MCF 10A (cell line): ENCODE measurements at regions not wholly inside any gene's neighbourhood (a gene's known extent, or its start where the extent isn't known, plus 50 kb on each side); places are given as distances from the start of the nearest gene placed in this dataset.
"Not testable (repeated sequence)": the region's sequence is repeated elsewhere in the genome, so short reads cannot be mapped to it uniquely, and the experiment has no call there.

Source experiments
- BruUV-seq: library from RNA; stranded (reverse); fragments of 400-500 nt; replicated peaks from 2 replicates; lab custom pipeline; 2021; lab: Mats Ljungman, UMichigan
- CTCF ChIA-PET: fragments of 300-600 bp; sonication (Branson Sonifier 250); formaldehyde crosslinking; extraction: SDS; loops from one replicate; lab custom pipeline; 2021; ENCODE audit warnings: antibody characterized with exemption, inconsistent platforms; lab: Yijun Ruan, JAX
- POLR2A ChIA-PET: fragments of 300-600, 350-650 bp; sonication (Branson Sonifier 250); formaldehyde crosslinking; extraction: SDS; loops from one replicate; lab custom pipeline; 2020; ENCODE audit warnings: antibody characterized with exemption, inconsistent platforms; lab: Yijun Ruan, JAX
- DNase-seq: peaks from one replicate; pipeline ENCODE4 v3.0.0-alpha.2; 2018; ENCODE audit not compliant: unreplicated experiment
- H3K27ac Mint-ChIP-seq: one replicate; pipeline ENCODE4 v1.8.0; 2022; ENCODE audit warnings: mild to moderate bottlenecking, low read depth, mixed read lengths; ENCODE audit not compliant: unreplicated experiment
- H3K27me3 Mint-ChIP-seq: one replicate; pipeline ENCODE4 v1.8.0; 2022; ENCODE audit warnings: mixed read lengths; ENCODE audit not compliant: insufficient read depth, unreplicated experiment
- H3K36me3 Mint-ChIP-seq: one replicate; pipeline ENCODE4 v1.8.0; 2022; ENCODE audit warnings: mild to moderate bottlenecking, moderate library complexity, mixed read lengths; ENCODE audit not compliant: insufficient read depth, unreplicated experiment
- H3K4me1 Mint-ChIP-seq: one replicate; pipeline ENCODE4 v1.8.0; 2022; ENCODE audit warnings: mixed read lengths; ENCODE audit not compliant: insufficient read depth, unreplicated experiment
- H3K4me3 Mint-ChIP-seq: one replicate; pipeline ENCODE4 v1.8.0; 2022; ENCODE audit warnings: mild to moderate bottlenecking, moderate library complexity, mixed read lengths; ENCODE audit not compliant: unreplicated experiment
- H3K9me3 Mint-ChIP-seq: one replicate; pipeline ENCODE4 v1.8.0; 2022; ENCODE audit warnings: mixed read lengths; ENCODE audit not compliant: unreplicated experiment
- CTCF ChIP-seq: fragments of 200-600 bp; IDR thresholded peaks from one replicate; pipeline ENCODE4 v1.8.0; 2022; ENCODE audit warnings: antibody characterized with exemption, mild to moderate bottlenecking; ENCODE audit not compliant: unreplicated experiment
- intact Hi-C: fragments of 100-400 bp; cut with micrococcal nuclease; formaldehyde crosslinking; loops from 2 replicates; pipeline ENCODE4 v1.14.1; 2022

GRCh38 chr1:208737161-208737560 lies 493.0 kb upstream of the PLXNA2 start:
- no peaks in the 10 kb centered on the region for H3K36me3 Mint-ChIP-seq
- ChIA-PET CTCF (no interaction called here), POLR2A (no interaction called here)
- no TSS peak for BruUV-seq
- H3K27me3 Mint-ChIP-seq = no peaks in the 10 kb centered on the region
- intact Hi-C loops = no loop called here
- DNase-seq = no peak
- H3K9me3 Mint-ChIP-seq = no peaks in the 10 kb centered on the region
- H3K27ac Mint-ChIP-seq = no peak overlapping the region
- no peak for TF ChIP-seq CTCF
- H3K4me3 Mint-ChIP-seq = no peak overlapping the region
- peaks cover 6% of the 10 kb centered on the region for H3K4me1 Mint-ChIP-seq

- ChIA-PET POLR2A (no interaction called here), CTCF (interaction anchor here (0.6 to 0.7 kb wide), 2 partner anchors 10 to 74 kb away, joined by 3 read pairs; no protein-coding TSS in a partner anchor)
- intact Hi-C loops = no loop called here
- Mint-ChIP-seq H3K27me3 (no peaks in the 10 kb centered on the region), H3K4me3 (no peak overlapping the region), H3K4me1 (no peaks in the 10 kb centered on the region), H3K27ac (no peak overlapping the region), H3K36me3 (no peaks in the 10 kb centered on the region), H3K9me3 (no peaks in the 10 kb centered on the region)
- no TSS peak for BruUV-seq
- no peak for DNase-seq
- TF ChIP-seq CTCF = no peak
Measured at GRCh38 chr1:208737922-208738321, 493.7 kb upstream of the PLXNA2 start.

- H3K36me3 Mint-ChIP-seq, BruUV-seq, H3K9me3 Mint-ChIP-seq, H3K27ac Mint-ChIP-seq, H3K4me1 Mint-ChIP-seq, H3K4me3 Mint-ChIP-seq, H3K27me3 Mint-ChIP-seq, POLR2A ChIA-PET, DNase-seq, intact Hi-C loops: not testable (repeated sequence)
- CTCF ChIA-PET = interaction anchor here (0.7 to 1.6 kb wide), 2 partner anchors 9 to 584 kb away, joined by 3 to 5 read pairs; no protein-coding TSS in a partner anchor
Measured at GRCh38 chr1:208739636-208740035, 495.5 kb upstream of the PLXNA2 start.

GRCh38 chr1:208741296-208741695 lies 497.1 kb upstream of the PLXNA2 start:
- intact Hi-C loops = no loop called here
- no peaks in the 10 kb centered on the region for H3K4me1 Mint-ChIP-seq
- BruUV-seq = no TSS peak
- POLR2A ChIA-PET = interaction anchor here (0.7 kb wide), 1 partner anchor 160 kb away, joined by 3 read pairs; no protein-coding TSS in a partner anchor
- no peak overlapping the region for H3K27ac Mint-ChIP-seq
- CTCF ChIA-PET = interaction anchor here (0.6 to 1.6 kb wide), 4 partner anchors 16 to 505 kb away, joined by 3 to 6 read pairs (median 4); no protein-coding TSS in a partner anchor
- H3K9me3 Mint-ChIP-seq = no peaks in the 10 kb centered on the region
- H3K27me3 Mint-ChIP-seq = no peaks in the 10 kb centered on the region
- no peak overlapping the region for H3K4me3 Mint-ChIP-seq
- no peak for DNase-seq
- TF ChIP-seq CTCF = no peak
- no peaks in the 10 kb centered on the region for H3K36me3 Mint-ChIP-seq
